Panc1 (cell line): ENCODE measurements at regions not wholly inside any gene's neighbourhood (a gene's known extent, or its start where the extent isn't known, plus 50 kb on each side); places are given as distances from the start of the nearest gene placed in this dataset.

Experiments used
- ATAC-seq: fragments of 200-7000 bp; cut with Tn5 transposase; 2 replicates; pipeline ENCODE4 v1.9.1; 2020; ENCODE audit warnings: mild to moderate bottlenecking, moderate library complexity
- BruUV-seq: library from RNA; stranded (reverse); fragments of 400-500 nt; replicated peaks from 2 replicates; lab custom pipeline; 2021; lab: Mats Ljungman, UMichigan
- CTCF ChIA-PET: fragments of 300-600 bp; sonication (Branson Sonifier 250); formaldehyde crosslinking; loops from one replicate; lab custom pipeline; 2022; ENCODE audit warnings: antibody characterized with exemption; lab: Charles Lee
- POLR2A ChIA-PET: fragments of 300-600 bp; sonication (Branson Sonifier 250); formaldehyde crosslinking; loops from one replicate; lab custom pipeline; 2022; ENCODE audit warnings: antibody characterized with exemption; lab: Charles Lee
- DNase-seq: peaks from one replicate; pipeline ENCODE4 v3.0.0-alpha.2; 2010; ENCODE audit warnings: low read depth, low spot score
- H3K27ac ChIP-seq: 2 replicates; pipeline ENCODE4 v1.5.1; 2011; ENCODE audit warnings: mild to moderate bottlenecking, low read length, inconsistent platforms
- H3K27me3 ChIP-seq: fragments of 200-500 bp; sonication (Bioruptor generic); 2 replicates; pipeline ENCODE4 v1.6.0; 2014; ENCODE audit warnings: low read length, inconsistent platforms; ENCODE audit not compliant: control insufficient read depth, insufficient read depth
- H3K36me3 ChIP-seq: fragments of 200-500 bp; sonication (Bioruptor generic); 2 replicates; pipeline ENCODE4 v1.5.1; 2014; ENCODE audit warnings: inconsistent platforms, mild to moderate bottlenecking, low read length, moderate library complexity; ENCODE audit not compliant: control insufficient read depth, insufficient read depth
- H3K4me1 ChIP-seq: 2 replicates; pipeline ENCODE4 v1.5.1; 2011; ENCODE audit warnings: inconsistent platforms, mild to moderate bottlenecking, low read length, moderate library complexity; ENCODE audit not compliant: control insufficient read depth, insufficient read depth
- H3K4me3 ChIP-seq, 2 experiments: 2 replicates each; pipeline ENCODE4 v1.5.1; 2011 to 2012; ENCODE audit warnings: low read depth in 2 of 2, low read length in 2 of 2, mild to moderate bottlenecking in 2 of 2, inconsistent platforms in 1 of 2, moderate library complexity in 1 of 2
- H3K9me3 ChIP-seq: fragments of 200-500 bp; sonication (Bioruptor generic); 2 replicates; pipeline ENCODE4 v1.5.1; 2014; ENCODE audit warnings: low read depth, mild to moderate bottlenecking, inconsistent platforms, low read length, moderate library complexity; ENCODE audit not compliant: control insufficient read depth, insufficient read depth
- POLR2AphosphoS5 ChIP-seq: IDR thresholded peaks from 2 replicates; pipeline ENCODE4 v1.6.1; 2012; ENCODE audit warnings: mild to moderate bottlenecking, low read depth, low read length, moderate library complexity
- SIN3A ChIP-seq: IDR thresholded peaks from 2 replicates; pipeline ENCODE4 v1.6.1; 2012; ENCODE audit warnings: low read depth, mild to moderate bottlenecking, low read length, moderate library complexity, borderline replicate concordance; ENCODE audit not compliant: insufficient read depth
- TCF7L2 ChIP-seq: IDR thresholded peaks from 2 replicates; pipeline ENCODE4 v1.6.1; 2011; ENCODE audit warnings: mild to moderate bottlenecking, low read depth, low read length, inconsistent platforms
- in situ Hi-C: cut with HindIII; loops from 2 replicates; pipeline ENCODE4 v1.10.0; 2016; ENCODE audit warnings: low sequenced_read_pairs, low pct_unique_long_range_greater_than_20kb
- intact Hi-C: fragments of 100-400 bp; cut with micrococcal nuclease; formaldehyde crosslinking; loops from one replicate; pipeline ENCODE4 v1.10.0; 2022; ENCODE audit not compliant: unreplicated experiment
- TF ChIP-seq, protein P1 (sequence below): fragments of 450-650 bp; IDR thresholded peaks from 2 replicates; pipeline ENCODE4 v1.5.1; 2017; ENCODE audit warnings: mild to moderate bottlenecking
- TF ChIP-seq, protein P2 (sequence below), 2 experiments: IDR thresholded peaks; 2 replicates each; pipeline ENCODE4 v1.6.1; 2011 to 2012; ENCODE audit warnings: low read depth in 2 of 2, control low read depth in 1 of 2, low read length in 1 of 2, mild to moderate bottlenecking in 1 of 2, moderate library complexity in 1 of 2; ENCODE audit not compliant: insufficient read depth in 1 of 2

DNA sequence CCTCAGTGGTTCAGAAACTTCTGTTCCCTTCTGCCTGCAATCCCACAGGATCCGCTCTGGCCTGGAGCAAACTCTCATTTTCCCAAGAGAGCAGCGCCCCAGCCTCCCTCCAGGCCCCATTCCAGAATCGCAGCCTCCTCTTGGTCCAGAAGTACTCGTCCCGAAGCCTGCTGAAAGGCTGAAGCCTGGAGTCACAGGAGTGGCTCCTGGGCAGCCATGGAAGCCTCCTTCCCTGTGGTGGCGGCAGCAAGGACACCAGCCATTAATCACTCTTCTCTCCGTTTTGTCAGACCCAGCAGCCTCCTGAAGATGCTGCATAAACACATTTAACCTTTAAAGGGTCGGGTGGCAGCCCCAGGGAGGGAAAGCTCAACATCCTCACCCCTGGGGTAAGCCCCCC is 66.9 kb upstream of the TNRC6C start:
- BruUV-seq, result no TSS peak
- TF ChIP-seq TCF7L2 (no peak), SIN3A (no peak), POLR2AphosphoS5 (no peak)
- TF ChIP-seq, protein P1, sequence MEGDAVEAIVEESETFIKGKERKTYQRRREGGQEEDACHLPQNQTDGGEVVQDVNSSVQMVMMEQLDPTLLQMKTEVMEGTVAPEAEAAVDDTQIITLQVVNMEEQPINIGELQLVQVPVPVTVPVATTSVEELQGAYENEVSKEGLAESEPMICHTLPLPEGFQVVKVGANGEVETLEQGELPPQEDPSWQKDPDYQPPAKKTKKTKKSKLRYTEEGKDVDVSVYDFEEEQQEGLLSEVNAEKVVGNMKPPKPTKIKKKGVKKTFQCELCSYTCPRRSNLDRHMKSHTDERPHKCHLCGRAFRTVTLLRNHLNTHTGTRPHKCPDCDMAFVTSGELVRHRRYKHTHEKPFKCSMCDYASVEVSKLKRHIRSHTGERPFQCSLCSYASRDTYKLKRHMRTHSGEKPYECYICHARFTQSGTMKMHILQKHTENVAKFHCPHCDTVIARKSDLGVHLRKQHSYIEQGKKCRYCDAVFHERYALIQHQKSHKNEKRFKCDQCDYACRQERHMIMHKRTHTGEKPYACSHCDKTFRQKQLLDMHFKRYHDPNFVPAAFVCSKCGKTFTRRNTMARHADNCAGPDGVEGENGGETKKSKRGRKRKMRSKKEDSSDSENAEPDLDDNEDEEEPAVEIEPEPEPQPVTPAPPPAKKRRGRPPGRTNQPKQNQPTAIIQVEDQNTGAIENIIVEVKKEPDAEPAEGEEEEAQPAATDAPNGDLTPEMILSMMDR, result no peak
- TF ChIP-seq, protein P2, sequence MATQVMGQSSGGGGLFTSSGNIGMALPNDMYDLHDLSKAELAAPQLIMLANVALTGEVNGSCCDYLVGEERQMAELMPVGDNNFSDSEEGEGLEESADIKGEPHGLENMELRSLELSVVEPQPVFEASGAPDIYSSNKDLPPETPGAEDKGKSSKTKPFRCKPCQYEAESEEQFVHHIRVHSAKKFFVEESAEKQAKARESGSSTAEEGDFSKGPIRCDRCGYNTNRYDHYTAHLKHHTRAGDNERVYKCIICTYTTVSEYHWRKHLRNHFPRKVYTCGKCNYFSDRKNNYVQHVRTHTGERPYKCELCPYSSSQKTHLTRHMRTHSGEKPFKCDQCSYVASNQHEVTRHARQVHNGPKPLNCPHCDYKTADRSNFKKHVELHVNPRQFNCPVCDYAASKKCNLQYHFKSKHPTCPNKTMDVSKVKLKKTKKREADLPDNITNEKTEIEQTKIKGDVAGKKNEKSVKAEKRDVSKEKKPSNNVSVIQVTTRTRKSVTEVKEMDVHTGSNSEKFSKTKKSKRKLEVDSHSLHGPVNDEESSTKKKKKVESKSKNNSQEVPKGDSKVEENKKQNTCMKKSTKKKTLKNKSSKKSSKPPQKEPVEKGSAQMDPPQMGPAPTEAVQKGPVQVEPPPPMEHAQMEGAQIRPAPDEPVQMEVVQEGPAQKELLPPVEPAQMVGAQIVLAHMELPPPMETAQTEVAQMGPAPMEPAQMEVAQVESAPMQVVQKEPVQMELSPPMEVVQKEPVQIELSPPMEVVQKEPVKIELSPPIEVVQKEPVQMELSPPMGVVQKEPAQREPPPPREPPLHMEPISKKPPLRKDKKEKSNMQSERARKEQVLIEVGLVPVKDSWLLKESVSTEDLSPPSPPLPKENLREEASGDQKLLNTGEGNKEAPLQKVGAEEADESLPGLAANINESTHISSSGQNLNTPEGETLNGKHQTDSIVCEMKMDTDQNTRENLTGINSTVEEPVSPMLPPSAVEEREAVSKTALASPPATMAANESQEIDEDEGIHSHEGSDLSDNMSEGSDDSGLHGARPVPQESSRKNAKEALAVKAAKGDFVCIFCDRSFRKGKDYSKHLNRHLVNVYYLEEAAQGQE (IDR thresholded peaks at IDR 0.05; ENCODE audit: insufficient read depth in 1 of 2, low read depth in 2 of 2, low read length in 1 of 2), result no peak
- ChIA-PET CTCF (no interaction called here), POLR2A (no interaction called here)
- Histone ChIP-seq H3K4me1 (no peaks in the 10 kb centered on the region; the same call in 1 of the 2 replicates), H3K27ac (no peak overlapping the region), H3K9me3 (no peaks in the 10 kb centered on the region), H3K4me3 (no peak overlapping the region), H3K36me3 (no peaks in the 10 kb centered on the region), H3K27me3 (peaks cover 13% of the 10 kb centered on the region)
- intact Hi-C loops (no loop called here), in situ Hi-C loops (no loop called here)
- DNase-seq, result no peak
- ATAC-seq, result no peak

DNA sequence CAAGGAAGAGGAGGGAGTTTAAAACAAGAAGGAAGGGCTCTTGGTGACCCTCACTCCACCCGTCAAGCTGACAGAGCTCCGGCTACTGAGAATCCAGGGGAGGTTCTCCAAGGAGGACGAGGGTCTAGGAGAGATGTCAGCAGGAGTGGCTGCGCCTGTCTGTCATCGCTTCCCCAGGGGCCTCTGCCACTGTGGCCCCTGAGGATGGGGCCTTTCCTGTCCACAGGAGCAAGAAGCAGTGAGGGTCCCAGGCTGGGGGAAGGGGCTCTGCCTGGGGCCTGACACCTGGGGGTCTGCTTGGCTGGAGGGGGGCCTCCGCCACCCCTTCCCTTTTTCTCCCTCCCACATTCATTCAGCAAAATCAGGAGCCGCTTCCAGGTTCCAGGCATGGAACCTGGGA is 66.5 kb upstream of the TNRC6C start:
- Histone ChIP-seq H3K27me3 (peaks cover 9% of the 10 kb centered on the region), H3K4me1 (no peaks in the 10 kb centered on the region; the same call in 1 of the 2 replicates), H3K4me3 (no peak overlapping the region), H3K36me3 (no peaks in the 10 kb centered on the region), H3K27ac (no peak overlapping the region), H3K9me3 (no peaks in the 10 kb centered on the region)
- no peak for ATAC-seq
- no peak for DNase-seq
- in situ Hi-C loops, result no loop called here
- TF ChIP-seq SIN3A, result no peak
- no peak for TF ChIP-seq POLR2AphosphoS5
- TF ChIP-seq, protein P2 (IDR thresholded peaks at IDR 0.05; ENCODE audit: insufficient read depth in 1 of 2, low read depth in 2 of 2, low read length in 1 of 2), result no peak
- TF ChIP-seq, protein P1, result no peak
- TF ChIP-seq TCF7L2, result no peak
- intact Hi-C loops, result no loop called here
- POLR2A ChIA-PET, result no interaction called here
- CTCF ChIA-PET, result no interaction called here
- BruUV-seq, result no TSS peak
